ENCODE measurements at regions not wholly inside any gene's neighbourhood (a gene's known extent, or its start where the extent isn't known, plus 50 kb on each side); places are given as distances from the start of the nearest gene placed in this dataset.
"Not testable (repeated sequence)": the region's sequence is repeated elsewhere in the genome, so short reads cannot be mapped to it uniquely, and the experiment has no call there.

DNA sequence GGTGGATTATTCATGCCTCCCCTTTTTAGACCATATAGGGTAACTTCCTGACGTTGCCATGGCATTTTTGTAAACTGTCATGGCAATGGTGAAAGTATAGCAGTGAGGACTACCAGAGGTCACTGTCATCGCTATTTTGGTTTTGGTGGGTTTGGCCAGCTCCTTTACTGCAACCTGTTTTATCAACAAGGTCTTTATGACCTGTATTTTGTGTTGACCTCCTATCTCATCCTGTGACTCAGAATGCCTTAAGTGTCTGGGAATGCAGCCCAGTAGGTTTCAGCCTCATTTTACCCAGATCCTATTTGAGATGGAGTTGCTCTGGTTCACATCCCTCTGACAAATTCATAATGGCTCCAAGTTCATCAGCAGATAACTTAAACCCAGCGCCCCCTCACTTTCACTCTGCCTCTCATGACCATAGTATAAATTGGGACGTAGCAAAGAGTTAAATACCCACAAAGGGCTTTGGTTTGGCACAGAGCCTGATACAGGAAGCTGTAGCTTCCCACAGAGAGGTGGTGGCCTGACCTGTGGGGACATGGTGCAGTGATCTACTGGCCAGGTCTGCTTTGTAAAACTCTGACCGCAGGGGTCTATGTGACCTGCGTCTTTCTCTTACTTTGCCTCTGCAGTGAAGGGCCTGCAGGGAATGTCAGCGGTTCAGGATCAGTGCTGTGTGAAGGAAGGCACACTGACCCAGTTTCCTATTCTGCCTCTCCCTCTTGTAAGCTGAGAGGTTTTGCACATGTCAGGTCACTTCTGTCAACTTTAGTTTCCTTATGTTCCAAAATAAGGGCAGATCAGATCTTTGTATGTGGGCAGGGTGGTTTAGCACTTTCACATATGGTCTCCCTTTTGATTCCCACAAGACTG, 78.1 kb upstream of the ZNF644 start:
- H3K4me1 Mint-ChIP-seq (ENCODE audit: unreplicated experiment): no peaks in the 10 kb centered on the region
- H3K27me3 Mint-ChIP-seq: no peaks in the 10 kb centered on the region
- no peaks in the 10 kb centered on the region for H3K36me3 Mint-ChIP-seq
- H3K27ac Mint-ChIP-seq: no peak overlapping the region
- H3K4me3 Mint-ChIP-seq: no peak overlapping the region
- no peaks in the 10 kb centered on the region for H3K9me3 Mint-ChIP-seq
- TF ChIP-seq, protein P1, sequence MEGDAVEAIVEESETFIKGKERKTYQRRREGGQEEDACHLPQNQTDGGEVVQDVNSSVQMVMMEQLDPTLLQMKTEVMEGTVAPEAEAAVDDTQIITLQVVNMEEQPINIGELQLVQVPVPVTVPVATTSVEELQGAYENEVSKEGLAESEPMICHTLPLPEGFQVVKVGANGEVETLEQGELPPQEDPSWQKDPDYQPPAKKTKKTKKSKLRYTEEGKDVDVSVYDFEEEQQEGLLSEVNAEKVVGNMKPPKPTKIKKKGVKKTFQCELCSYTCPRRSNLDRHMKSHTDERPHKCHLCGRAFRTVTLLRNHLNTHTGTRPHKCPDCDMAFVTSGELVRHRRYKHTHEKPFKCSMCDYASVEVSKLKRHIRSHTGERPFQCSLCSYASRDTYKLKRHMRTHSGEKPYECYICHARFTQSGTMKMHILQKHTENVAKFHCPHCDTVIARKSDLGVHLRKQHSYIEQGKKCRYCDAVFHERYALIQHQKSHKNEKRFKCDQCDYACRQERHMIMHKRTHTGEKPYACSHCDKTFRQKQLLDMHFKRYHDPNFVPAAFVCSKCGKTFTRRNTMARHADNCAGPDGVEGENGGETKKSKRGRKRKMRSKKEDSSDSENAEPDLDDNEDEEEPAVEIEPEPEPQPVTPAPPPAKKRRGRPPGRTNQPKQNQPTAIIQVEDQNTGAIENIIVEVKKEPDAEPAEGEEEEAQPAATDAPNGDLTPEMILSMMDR (conservative IDR thresholded peaks at IDR 0.05): no peak
- no peak for DNase-seq (ENCODE audit: extremely low spot score, unreplicated experiment)

DNA sequence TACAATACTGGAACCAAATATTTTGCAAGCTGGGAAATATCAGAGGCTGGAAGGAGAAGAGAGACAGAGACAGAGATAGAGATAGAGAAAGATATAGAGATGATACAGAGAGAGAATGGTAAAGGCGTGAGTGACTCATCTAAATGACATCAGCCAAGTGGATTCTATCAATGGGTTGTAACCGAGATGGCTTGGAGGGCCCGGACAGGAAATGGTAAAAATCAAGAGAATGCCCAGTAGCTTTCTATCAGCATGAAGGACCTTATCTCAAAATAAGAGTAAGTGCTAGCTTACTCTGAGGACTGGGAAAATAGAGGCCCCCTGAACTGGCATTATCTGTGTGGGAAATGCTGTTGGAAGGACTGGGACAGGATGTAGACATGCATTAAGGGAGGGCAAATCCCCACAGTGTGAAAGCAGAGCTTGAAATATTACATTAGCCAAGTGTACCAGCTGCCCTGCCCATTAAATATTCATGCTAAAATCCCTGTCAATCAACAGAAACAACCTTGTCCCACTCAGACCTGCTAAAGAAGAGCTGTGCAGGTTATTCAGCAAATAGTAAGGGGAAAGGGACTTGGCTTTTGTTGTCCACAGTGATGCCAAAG, 76.6 kb upstream of the ZNF644 start:
- Mint-ChIP-seq H3K27me3 (no peaks in the 10 kb centered on the region), H3K27ac (no peak overlapping the region), H3K4me3 (no peak overlapping the region), H3K36me3 (no peaks in the 10 kb centered on the region), H3K4me1 (ENCODE audit: unreplicated experiment) (no peaks in the 10 kb centered on the region), H3K9me3 (no peaks in the 10 kb centered on the region)
- DNase-seq (ENCODE audit: extremely low spot score, unreplicated experiment): no peak
- TF ChIP-seq, protein P1 (conservative IDR thresholded peaks at IDR 0.05): no peak

GRCh38 chr1:91095321-91095720, 73.5 kb upstream of the ZNF644 start:
- H3K27me3 Mint-ChIP-seq; H3K4me1 Mint-ChIP-seq (ENCODE audit: unreplicated experiment); DNase-seq (ENCODE audit: extremely low spot score, unreplicated experiment); H3K4me3 Mint-ChIP-seq; H3K36me3 Mint-ChIP-seq; H3K9me3 Mint-ChIP-seq; H3K27ac Mint-ChIP-seq: not testable (repeated sequence)

DNA sequence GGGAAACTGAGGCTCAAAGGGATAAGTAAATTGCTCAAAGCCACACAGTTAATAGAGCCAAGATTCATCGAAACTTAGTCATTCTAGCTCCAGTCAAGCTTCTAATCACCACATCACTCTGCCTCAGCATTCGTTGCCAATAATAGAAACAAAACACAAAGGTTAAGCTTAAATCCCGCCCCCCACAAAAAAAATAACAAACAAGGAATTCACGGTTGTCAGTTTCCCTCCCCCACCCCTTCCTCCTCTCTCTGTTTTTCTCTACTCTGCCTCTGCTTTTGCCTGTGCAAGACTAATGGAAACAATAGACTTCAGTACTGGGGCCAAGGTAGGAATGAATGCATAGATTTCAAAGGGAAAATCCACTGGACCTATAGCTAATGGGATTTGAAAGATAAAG, 70.7 kb upstream of the ZNF644 start:
- Mint-ChIP-seq H3K36me3 (no peaks in the 10 kb centered on the region), H3K4me1 (ENCODE audit: unreplicated experiment) (no peaks in the 10 kb centered on the region), H3K27me3 (no peaks in the 10 kb centered on the region), H3K4me3 (no peak overlapping the region), H3K27ac (no peak overlapping the region), H3K9me3 (no peaks in the 10 kb centered on the region)
- DNase-seq (ENCODE audit: extremely low spot score, unreplicated experiment): no peak
- TF ChIP-seq, protein P1 (conservative IDR thresholded peaks at IDR 0.05): no peak

- no peaks in the 10 kb centered on the region for H3K9me3 Mint-ChIP-seq
- H3K27me3 Mint-ChIP-seq: no peaks in the 10 kb centered on the region
- no peaks in the 10 kb centered on the region for H3K36me3 Mint-ChIP-seq
- no peak for DNase-seq (ENCODE audit: extremely low spot score, unreplicated experiment)
- TF ChIP-seq, protein P1 (conservative IDR thresholded peaks at IDR 0.05): no peak
- no peak overlapping the region for H3K4me3 Mint-ChIP-seq
- H3K4me1 Mint-ChIP-seq (ENCODE audit: unreplicated experiment): no peaks in the 10 kb centered on the region
- H3K27ac Mint-ChIP-seq: no peak overlapping the region
Observed at GRCh38 chr1:91091812-91092211, 70.0 kb upstream of the ZNF644 start.

DNA sequence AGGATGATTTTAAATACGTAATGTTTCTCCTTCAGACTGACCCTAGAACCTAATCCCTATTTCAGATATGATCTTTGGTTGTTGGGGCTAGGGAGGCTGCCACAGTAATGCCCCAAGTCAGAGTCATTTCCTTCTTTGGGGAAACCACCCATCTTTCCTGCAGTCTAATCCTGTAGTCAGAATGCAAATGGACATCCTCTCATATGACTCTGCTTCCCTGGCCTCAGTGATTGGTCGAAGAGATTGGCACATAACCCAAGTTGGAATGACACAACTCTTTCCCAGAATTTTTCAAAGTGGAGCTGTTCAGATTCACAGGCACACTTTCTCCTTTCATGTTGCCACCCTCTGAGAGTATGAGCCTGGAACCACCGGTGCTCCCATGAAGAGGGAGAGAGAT, 58.8 kb upstream of the ZNF644 start:
- Mint-ChIP-seq H3K27me3 (no peaks in the 10 kb centered on the region), H3K27ac (no peak overlapping the region), H3K36me3 (no peaks in the 10 kb centered on the region), H3K4me3 (no peak overlapping the region), H3K4me1 (ENCODE audit: unreplicated experiment) (no peaks in the 10 kb centered on the region), H3K9me3 (peaks cover 6% of the 10 kb centered on the region)
- TF ChIP-seq, protein P1 (conservative IDR thresholded peaks at IDR 0.05): no peak
- DNase-seq (ENCODE audit: extremely low spot score, unreplicated experiment): no peak

Data from type B pancreatic cell (in vitro differentiated cells).